SW480 (cell line): ENCODE measurements at regions not wholly inside any gene's neighbourhood (a gene's known extent, or its start where the extent isn't known, plus 50 kb on each side); places are given as distances from the start of the nearest gene placed in this dataset.

Experiments
- DNase-seq: peaks from one replicate; pipeline ENCODE4 v3.0.0-alpha.2; 2016; ENCODE audit warnings: low spot score

- no peak for DNase-seq
These were observed 64.7 kb upstream of the EXOC1L start for GRCh38 chr4:55754754-55755350.

GRCh38 chr4:55756208-55756607 lies 63.4 kb upstream of the EXOC1L start:
- DNase-seq, result no peak

- DNase-seq, result peak; percentile 22
These were observed 62.1 kb upstream of the EXOC1L start for GRCh38 chr4:55757356-55757952.

- no peak for DNase-seq
These were observed 61.5 kb upstream of the EXOC1L start for GRCh38 chr4:55758066-55758465.

GRCh38 chr4:55758570-55758969 lies 61.0 kb upstream of the EXOC1L start:
- no peak for DNase-seq

GRCh38 chr4:55762819-55763218 lies 56.8 kb upstream of the EXOC1L start:
- DNase-seq, result no peak

GRCh38 chr4:55763996-55764395 lies 55.6 kb upstream of the EXOC1L start:
- no peak for DNase-seq

GRCh38 chr4:55765070-55765469 lies 54.5 kb upstream of the EXOC1L start:
- DNase-seq, result no peak

GRCh38 chr4:55768291-55768690 lies 51.3 kb upstream of the EXOC1L start:
- peak; percentile 33 for DNase-seq
